ENCODE measurements at regions not wholly inside any gene's neighbourhood (a gene's known extent, or its start where the extent isn't known, plus 50 kb on each side); places are given as distances from the start of the nearest gene placed in this dataset.

- in situ Hi-C loops (cut with HindIII; ENCODE audit: low sequenced_read_pairs): no loop called here
Observed at GRCh38 chr10:107727767-107728317, 563.3 kb upstream of the SORCS1 start.

- in situ Hi-C loops (cut with HindIII; ENCODE audit: low sequenced_read_pairs): no loop called here
Observed at GRCh38 chr10:107718864-107719263, 554.4 kb upstream of the SORCS1 start.

DNA sequence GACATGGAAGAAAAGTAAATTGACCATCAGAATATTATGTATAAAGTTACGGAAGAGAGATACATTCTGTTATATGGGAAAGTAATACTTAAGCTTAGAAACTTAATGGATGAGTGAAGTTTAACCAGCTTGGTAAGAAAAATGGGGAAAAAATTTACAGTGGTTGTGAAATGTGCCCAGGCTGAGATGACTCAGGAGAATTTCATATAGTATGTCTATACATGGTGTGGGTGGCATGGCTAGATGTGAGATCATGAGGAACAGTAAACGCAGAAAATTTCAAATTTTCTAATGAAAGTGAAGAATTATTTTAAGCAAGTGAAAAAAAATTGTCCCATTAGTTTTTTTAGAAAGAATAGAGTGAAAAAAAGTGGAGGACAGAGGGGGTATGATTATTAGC, 552.5 kb upstream of the SORCS1 start:
- in situ Hi-C loops (cut with HindIII; ENCODE audit: low sequenced_read_pairs): no loop called here

GRCh38 chr10:107715565-107715964, 551.1 kb upstream of the SORCS1 start:
- in situ Hi-C loops (cut with HindIII; ENCODE audit: low sequenced_read_pairs): no loop called here

- in situ Hi-C loops (cut with HindIII; ENCODE audit: low sequenced_read_pairs): no loop called here
Observed at GRCh38 chr10:107708981-107709380, 544.5 kb upstream of the SORCS1 start.

DNA sequence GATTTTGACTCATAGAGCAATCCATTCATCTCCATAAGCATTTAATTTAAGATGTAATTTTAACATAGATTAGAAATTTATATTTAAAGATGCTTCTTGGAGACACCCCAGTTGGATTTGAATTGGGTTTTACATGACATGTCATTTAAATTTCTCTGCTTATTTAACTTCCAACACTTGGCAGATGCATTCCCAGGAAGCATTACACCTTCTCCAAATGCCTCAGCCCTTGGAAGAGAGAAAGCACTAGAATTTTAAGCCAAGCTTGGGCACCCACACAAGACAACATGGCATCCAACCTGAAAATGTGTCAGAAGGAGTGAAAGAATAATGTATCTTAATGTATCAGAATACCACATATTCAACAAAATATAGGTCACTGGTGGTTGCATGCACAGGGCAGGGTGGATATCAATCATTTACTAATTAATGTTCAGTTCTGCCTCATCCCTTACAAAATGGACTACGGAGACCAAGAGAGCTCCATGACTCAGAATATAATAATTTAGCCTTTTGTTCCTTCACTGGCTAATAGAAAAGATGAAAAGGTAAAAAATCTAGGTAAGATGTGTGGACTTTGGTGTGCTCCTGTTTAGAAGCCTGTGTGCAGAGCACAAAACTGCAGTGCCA, 541.7 kb upstream of the SORCS1 start:
- in situ Hi-C loops (cut with HindIII; ENCODE audit: low sequenced_read_pairs): no loop called here

GRCh38 chr10:107701943-107702342, 537.4 kb upstream of the SORCS1 start:
- in situ Hi-C loops (cut with HindIII; ENCODE audit: low sequenced_read_pairs): no loop called here

- in situ Hi-C loops (cut with HindIII; ENCODE audit: low sequenced_read_pairs): no loop called here
Observed at GRCh38 chr10:107692072-107692471, 527.6 kb upstream of the SORCS1 start.

DNA sequence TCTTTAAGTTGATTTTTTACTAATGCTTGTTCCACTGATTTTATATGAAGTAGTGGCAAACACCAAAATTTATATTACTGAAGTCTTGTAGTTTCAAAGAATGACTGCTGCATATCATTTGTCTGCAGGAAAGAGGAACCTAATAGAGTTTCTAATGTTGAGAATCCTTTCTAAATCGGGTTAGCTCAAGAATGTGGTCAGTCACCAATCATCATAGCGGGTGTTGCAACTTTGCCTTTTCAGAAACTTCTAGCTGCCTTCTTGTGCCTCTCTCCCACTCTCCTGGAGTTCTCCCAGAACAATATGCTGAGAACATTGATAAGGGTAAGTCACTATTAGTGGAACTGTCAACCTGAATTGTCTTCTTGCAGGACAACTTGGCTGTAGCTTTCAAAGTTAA, 524.8 kb upstream of the SORCS1 start:
- in situ Hi-C loops (cut with HindIII; ENCODE audit: low sequenced_read_pairs): no loop called here

- in situ Hi-C loops (cut with HindIII; ENCODE audit: low sequenced_read_pairs): no loop called here
Observed at GRCh38 chr10:107687701-107688100, 523.2 kb upstream of the SORCS1 start.

DNA sequence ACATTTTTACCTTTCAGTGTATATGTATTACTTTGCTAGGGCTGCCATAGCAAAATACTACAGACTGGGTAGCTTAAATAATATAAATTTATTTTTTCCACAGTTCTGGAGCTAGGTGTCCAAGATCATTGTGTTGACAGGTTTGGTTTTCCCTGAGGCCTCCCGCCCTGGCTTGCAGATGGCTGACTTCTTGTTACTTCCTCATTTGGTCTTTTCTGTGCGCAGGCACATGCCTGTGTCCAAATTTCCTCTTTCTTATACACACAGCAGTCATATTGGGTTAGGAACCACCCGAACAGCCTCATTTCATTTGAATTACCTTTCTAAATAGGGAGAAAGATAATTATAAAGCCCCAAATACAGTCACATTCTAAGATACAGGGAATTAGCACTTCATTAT, 521.6 kb upstream of the SORCS1 start:
- in situ Hi-C loops (cut with HindIII; ENCODE audit: low sequenced_read_pairs): no loop called here

GRCh38 chr10:107671960-107672359, 507.5 kb upstream of the SORCS1 start:
- in situ Hi-C loops (cut with HindIII; ENCODE audit: low sequenced_read_pairs): no loop called here

DNA sequence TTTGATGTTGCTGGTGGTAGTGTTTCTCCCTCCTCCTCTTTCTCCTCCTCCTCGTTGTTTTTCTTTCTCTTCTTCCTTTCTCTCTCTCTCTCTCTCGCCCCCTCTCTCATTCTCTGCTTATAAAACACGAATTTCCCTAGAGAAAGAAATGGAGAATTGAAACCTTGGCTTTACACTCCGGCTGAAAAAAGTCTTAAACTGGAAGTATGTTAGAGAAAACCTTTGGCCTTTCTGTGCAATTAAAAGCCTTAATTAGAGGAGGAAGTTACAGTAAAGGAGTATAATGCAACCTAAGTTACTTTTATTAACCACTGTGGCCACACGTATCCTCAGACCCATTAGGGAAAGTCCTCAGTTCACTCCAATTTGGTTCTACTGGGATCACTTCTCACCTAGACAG, 501.7 kb upstream of the SORCS1 start:
- in situ Hi-C loops (cut with HindIII; ENCODE audit: low sequenced_read_pairs): no loop called here

DNA sequence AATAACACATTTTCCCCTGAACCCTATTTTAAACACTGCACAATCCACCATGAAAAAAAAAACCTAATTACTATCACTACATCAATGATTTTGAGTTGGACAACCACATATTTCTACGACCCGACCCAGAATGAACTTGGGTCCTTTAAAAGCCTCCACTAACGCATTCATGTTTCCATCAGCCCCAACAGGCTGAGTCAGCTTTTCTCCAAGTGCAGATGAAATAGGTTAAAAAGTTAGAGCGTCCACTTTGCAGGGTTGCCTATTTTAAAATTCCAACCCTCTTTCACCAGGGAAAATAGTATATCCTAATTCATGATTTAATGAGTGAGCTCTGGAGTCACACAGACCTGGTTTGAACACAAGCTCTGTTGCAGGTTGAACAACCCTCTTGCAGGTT, 501.0 kb upstream of the SORCS1 start:
- in situ Hi-C loops (cut with HindIII; ENCODE audit: low sequenced_read_pairs): no loop called here

DNA sequence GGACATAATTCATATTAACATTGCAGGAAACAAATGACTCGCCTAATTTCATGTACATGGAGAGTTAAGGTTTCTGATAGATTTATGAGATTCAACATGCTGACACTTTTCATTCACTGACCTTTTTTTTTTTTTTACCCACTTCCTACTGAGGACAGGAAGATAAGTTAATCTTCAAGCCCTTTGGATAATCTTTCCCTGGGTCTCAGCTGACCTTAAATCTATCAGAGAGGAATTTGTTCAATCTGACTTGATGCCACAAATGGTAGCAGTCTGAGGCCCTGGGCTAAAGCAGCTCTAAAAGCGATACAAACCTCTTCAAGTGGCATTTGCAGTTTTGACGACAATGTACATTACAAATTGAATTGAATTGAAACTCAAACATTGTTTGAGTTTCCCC, 493.3 kb upstream of the SORCS1 start:
- in situ Hi-C loops (cut with HindIII; ENCODE audit: low sequenced_read_pairs): no loop called here

DNA sequence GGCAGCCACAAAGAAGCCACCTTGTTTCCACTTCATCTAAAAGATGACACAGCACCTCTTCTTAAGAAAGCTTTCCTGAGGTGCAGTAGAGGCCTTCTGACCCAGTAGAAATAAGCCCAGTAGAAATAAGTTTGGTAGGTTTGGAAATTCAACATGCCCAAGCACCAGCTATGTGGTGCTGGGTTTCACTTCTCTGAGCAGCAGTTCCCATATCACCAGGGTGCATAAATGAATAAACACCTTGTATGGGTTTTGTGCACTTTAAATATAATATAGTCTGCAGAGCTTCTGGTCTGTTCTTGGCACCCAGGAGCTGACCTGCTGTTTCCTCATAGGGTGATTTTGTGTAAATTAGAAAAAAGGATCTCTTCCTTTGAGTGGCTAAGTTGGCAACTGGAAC, 492.4 kb upstream of the SORCS1 start:
- in situ Hi-C loops (cut with HindIII; ENCODE audit: low sequenced_read_pairs): no loop called here

GRCh38 chr10:107653832-107654287, 489.4 kb upstream of the SORCS1 start:
- in situ Hi-C loops (cut with HindIII; ENCODE audit: low sequenced_read_pairs): no loop called here

DNA sequence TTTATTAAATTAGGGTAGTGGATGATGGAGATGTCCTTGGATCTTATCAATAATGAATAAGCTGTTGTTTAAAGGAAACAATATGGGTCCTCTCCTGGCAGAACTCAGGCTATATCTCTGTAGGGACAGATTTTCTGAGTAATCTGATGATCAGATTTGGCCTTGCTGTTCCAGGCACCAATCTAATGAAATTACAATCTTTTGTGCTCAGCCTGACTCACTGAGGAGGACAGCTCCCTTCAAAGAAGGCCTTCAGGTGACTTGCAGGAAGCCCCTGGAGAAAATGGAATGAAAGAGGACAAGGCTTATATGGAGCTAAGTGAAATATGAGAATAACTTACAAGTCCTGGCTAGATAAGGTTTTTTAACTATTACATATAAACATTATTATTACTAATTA, 486.4 kb upstream of the SORCS1 start:
- in situ Hi-C loops (cut with HindIII; ENCODE audit: low sequenced_read_pairs): no loop called here

GRCh38 chr10:107649249-107649648, 484.7 kb upstream of the SORCS1 start:
- in situ Hi-C loops (cut with HindIII; ENCODE audit: low sequenced_read_pairs): no loop called here

GRCh38 chr10:107647462-107647861, 483.0 kb upstream of the SORCS1 start:
- in situ Hi-C loops (cut with HindIII; ENCODE audit: low sequenced_read_pairs): no loop called here

GRCh38 chr10:107631876-107632275, 467.4 kb upstream of the SORCS1 start:
- in situ Hi-C loops (cut with HindIII; ENCODE audit: low sequenced_read_pairs): no loop called here

- in situ Hi-C loops (cut with HindIII; ENCODE audit: low sequenced_read_pairs): no loop called here
Observed at GRCh38 chr10:107626862-107627261, 462.4 kb upstream of the SORCS1 start.

- in situ Hi-C loops (cut with HindIII; ENCODE audit: low sequenced_read_pairs): no loop called here
Observed at GRCh38 chr10:107623292-107623691, 458.8 kb upstream of the SORCS1 start.

All from endothelial cell of hepatic sinusoid (primary cell).